LoVo (cell line): ENCODE measurements at regions not wholly inside any gene's neighbourhood (a gene's known extent, or its start where the extent isn't known, plus 50 kb on each side); places are given as distances from the start of the nearest gene placed in this dataset.
"Not testable (repeated sequence)": the region's sequence is repeated elsewhere in the genome, so short reads cannot be mapped to it uniquely, and the experiment has no call there.

Experiments
- DNase-seq: peaks from one replicate; pipeline ENCODE4 v3.0.0-alpha.2; 2016; ENCODE audit warnings: low spot score

DNA sequence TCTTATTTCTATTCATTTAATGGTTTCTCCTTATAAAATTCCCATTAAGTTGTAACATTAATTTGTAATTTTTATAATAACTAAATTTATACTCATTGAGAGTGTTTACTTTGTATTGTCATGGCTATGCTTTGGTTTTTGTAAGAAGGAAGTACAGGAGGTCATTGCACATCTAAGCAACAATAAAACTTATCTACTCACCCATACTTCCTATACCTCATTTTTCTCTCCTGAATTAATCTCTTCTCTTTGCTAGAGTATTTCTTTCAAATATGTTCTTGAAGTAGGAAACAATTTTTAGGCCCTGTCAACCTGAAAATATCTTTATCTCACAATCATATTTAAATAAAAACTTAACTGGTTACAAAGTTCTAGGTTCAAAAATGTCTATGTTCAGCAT, 95.4 kb upstream of the WDR11 start:
- DNase-seq, result no peak

DNA sequence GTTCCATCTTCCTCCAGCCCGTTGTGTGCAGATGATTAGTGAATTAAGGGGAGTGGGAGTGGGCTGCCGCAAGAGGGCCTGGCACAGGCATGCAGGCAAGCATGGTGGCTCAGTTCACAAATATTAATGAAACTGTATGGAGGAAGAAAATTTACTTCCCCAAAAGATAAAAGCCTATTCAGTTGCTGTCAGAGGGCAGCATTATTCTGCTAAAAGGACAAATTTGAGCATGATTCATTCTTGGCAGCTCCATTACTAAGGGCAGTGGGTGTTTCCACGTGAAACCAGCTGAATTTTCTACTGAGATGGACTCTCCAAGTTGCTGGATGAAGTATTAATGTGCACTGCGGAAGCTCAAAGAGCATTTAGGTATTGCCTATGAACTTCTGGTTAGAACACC, 90.9 kb upstream of the WDR11 start:
- no peak for DNase-seq

DNA sequence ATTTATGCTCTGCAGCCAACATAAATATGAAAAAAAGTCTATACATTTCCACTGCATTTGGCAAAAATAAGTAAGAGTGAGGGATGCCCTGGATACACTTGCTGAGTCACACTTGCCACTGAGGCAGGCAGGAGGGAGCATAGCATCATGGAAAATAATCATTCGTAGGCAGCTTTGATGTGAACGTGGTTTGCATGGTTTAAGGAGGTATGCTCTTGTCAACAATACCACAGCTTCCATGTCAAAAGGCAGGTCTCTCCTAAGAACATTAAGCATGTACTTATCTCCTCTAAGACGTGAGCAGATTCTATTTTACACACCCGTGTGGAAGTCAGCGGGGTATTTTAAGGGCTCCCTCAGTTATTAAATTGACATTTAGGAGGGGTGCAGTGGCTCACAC, 89.2 kb upstream of the WDR11 start:
- DNase-seq, result no peak

DNA sequence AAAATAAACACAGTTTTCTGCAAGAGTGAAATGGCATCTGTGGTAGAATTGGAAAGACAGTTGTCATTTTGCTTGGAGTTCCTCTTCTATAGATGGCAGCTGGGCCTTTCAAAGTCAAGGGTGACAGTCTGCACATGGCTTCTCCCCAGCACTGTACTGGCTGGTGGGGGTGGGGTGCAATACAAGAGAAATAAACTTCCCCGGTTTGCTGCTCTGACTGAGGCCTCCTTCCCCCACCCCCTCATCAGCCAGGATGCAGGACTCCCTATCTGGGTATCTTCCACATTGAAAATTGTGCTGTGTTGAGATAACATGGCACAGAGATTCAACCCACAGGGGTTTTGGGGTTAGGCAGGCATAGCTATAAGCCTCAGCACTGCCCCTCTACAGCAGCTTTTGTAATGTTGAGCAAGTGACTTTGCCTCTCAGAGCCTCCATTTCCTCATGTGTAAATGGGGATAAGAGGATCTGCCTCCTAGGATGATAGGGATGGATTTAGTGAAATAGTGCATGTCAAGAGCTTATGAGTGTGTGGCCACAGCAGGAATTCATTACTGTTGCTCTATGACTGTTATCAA, 85.8 kb upstream of the WDR11 start:
- DNase-seq, result no peak

DNA sequence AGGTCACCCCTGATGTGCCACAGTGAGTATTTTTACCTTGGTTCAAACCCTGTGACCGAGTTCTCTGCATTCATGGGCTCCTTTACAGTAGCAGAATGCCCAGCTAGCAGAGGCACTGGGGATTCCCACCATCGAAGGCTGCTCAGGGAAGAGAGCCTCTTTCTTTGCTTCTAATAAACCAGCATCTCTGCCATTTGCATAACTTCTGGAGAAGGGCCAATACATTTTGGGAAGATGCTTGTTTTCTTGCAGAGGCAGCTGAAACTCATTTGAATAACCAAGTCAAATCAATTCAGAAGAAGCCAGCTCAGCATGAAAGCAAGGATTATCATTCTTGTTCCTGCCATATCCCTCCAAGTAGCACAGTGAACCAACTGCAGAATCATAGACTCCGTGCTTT, 82.9 kb upstream of the WDR11 start:
- no peak for DNase-seq

DNA sequence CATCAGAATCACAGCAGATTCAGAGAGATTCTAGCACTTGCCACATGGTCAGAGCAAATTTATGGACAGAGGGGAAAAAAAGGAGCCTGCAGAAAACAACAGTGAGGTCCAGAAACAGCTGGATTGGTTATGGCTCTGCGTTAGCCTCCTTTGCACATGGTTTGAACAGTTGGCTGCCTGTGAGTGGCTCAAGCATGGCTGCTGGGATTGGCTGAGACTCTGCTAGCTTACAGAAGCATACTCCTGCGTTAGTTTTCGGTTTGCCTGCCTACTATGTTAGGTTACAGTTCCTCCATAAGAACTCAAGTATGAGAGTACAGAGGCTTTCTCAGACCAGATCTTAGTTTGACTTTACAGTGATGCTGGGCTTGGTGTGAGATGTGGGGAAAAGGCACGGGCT, 80.7 kb upstream of the WDR11 start:
- no peak for DNase-seq

DNA sequence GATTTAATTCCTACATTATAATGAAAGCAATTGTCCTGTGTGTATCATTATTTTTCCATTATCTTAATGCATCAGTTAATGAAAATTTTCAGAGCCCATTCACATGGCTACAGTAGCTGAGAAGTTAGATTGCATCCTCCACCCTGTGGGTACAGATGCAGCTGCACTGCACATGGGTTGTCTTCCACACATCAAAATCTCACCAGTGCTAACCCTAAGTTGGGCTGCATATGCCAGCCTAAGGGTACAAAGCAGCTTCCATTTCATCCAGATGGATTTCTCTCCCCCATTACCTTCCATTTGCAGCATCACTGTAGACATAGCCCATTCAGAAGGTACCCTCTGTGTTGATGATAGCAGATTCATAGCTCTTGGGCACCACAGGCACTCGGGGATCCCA, 74.7 kb upstream of the WDR11 start:
- DNase-seq, result no peak

DNA sequence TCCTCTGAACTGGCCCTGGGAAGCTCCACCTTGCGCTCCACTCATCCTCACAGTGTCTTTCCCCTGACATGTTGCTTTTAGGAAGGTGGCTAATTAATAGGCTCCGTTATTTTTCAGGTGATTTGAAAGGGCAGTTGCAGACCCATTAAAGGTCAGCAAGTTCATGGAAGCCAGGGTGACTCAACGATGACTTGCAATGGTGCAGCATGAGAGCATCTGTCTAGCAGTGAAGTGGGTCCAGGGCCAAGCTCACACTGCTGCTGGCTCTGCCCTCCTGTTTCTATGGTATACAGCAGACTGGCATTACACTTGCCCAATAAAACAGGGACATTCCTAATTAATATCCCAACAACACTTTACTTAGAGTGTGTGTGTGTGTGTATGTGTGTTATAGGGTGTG, 68.8 kb upstream of the WDR11 start:
- DNase-seq, result no peak

DNA sequence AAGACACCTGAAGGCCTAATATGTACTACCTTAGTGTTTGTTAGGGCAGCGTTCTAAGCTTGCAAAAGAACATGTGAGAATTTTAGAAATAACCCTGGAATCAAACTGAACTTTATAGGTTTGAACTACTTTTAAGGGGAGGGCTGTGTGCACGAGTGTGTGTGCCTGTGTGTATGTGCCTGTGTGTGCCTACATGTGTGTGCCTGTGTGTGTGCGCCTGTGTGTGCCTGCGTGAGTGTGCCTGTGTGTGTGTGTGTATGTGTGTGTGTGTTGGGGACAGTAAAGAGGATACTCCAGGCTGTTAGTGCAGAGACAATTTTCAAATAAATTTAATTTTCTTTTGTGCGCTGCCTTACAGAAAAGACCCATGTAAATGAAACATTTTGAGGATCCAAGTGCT, 68.1 kb upstream of the WDR11 start:
- DNase-seq, result no peak

DNA sequence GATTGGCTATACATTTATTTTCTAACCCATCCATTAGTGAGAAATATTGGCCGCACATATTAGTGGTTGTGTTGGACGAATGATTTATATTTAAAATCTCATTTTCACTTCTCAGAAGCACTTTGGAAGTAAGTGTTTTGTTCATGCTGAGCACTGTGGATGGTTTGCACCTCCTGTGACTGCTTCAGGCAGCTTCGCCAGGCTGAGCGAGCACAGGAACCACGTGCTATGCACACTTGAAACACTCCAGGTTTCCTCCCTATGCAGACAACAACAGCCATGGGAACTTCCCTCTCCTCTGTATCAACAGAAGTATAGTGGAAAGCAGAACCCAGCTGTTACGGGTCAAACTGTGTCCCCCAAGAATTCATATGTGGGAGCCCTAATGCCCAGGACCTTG, 67.3 kb upstream of the WDR11 start:
- no peak for DNase-seq

DNA sequence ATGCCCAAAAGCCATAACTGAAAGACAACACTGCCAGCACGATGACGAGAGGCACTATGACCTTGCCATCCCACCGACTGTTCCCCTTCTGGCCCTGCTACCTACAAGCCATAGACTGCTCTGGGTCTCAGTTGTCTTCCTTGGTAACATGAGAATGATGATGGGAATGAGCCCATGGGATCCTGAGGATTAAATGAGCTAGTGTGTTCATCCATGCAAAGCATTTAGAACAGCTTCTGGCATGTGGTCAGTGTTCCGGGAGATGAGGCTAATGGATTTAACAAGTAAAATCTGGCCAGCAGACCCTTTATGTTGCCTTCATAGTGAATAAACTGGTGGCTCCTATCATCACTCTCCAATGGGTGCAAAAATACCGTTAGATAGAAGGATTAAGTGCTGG, 62.4 kb upstream of the WDR11 start:
- DNase-seq, result no peak

DNA sequence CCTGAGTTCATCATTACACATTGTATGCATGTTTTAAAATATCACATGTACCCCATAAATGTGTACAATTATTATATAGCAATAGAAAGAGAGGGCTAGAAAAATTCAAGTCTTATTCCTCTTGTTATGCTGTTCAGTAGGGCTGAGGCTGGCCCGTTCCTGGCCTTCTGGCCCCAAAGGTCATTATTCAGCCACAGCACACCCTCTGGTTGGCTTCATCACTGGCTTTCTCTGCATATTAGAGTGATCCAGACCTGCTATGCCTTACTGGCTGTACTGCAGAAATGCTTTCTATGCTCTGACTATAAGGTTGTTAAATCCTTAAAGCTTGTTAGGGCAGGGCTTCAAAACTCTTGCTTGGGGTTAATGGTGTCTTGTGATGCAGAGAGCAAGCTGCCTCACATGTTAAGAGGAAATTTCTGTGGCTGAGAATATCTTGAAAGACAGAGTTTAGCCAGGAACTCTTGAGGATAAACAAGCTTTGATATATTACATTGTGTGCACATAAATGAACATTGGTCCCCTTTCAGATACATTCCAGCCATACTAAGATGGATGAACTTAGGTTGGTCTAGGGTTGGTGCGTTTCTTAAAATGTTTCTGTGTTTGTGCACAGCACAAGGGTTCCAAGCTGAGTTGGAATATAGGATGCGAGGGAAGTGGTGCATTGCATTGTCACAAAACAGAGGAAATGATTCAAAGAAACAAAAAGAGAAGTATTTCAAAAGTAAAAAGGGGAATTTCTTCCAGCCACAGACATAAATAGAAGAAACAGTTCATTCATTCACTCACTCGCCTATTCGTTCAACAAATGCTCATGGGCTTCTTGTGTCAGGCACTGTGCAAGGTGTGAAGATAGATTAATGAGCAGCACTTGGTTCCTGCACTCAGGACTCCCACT, 61.6 kb upstream of the WDR11 start:
- no peak for DNase-seq

DNA sequence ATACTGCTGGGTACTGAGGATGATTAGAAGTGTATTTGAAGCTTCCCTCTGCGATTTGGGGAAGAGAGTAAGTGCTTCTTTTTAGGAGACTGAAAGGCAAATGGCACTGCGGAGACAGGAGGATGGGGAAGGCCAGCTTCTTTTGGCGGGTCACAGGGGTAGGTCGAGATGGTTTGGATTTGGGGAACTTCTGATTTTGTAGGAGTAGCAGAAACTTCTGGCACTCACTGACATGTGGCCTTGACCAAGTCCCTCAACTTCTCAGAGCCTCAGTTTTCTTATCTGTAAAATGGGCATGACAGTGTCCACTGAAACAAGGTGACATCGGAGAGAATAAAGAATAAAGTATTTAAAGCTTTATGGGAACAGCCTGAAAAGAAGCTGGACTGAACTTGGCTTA, 59.8 kb upstream of the WDR11 start:
- no peak for DNase-seq

DNA sequence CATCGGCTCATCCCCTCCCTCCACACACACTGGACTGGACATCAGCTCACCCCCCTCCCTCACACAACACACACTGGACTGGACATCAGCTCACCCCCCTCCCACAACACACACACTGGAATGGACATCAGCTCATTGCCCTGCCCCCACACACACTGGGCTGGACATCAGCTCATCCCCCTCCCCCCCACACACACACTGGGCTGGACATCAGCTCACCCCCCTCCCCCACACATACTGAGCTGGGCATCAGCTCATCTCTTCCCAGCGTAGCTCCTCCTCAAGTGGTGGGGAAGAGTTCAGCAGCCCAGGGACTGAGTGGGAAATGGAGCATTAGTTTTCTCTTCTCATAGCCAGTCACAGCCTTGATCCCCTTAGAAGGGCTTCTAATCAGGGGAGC, 58.1 kb upstream of the WDR11 start:
- DNase-seq, result no peak

DNA sequence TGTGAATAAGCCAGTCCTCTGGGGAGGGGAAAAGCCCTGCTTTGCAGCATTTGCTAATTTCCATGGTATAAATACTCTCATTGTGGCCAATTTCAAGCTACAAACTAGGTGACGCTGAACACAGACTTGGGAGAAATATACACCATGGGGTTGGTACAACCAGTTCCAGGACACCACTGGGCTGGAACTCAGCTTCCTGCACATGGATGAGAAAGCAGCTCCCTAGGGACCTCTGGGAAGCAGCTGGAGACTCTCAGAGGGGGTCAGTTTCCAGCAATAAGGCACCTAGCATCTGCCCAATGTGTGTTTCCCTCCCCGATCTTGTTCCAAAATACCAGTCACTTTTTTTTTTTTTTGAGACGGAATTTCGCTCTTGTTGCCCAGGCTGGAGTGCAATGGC, 56.8 kb upstream of the WDR11 start:
- no peak for DNase-seq

DNA sequence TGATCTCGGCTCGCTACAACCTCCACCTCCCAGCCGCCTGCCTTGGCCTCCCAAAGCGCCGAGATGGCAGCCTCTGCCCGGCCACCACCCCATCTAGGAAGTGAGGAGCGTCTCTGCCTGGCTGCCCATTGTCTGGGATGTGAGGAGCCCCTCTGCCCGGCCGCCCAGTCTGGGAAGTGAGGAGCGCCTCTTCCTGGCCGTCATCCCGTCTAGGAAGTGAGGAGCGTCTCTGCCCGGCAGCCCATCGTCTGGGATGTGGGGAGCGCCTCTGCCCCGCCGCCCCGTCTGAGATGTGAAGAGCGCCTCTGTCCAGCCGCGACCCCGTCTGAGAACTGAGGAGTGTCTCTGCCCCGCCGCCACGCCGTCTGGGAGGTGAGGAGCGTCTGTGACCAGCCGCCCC, 52.9 kb upstream of the WDR11 start:
- not testable (repeated sequence) for DNase-seq

DNA sequence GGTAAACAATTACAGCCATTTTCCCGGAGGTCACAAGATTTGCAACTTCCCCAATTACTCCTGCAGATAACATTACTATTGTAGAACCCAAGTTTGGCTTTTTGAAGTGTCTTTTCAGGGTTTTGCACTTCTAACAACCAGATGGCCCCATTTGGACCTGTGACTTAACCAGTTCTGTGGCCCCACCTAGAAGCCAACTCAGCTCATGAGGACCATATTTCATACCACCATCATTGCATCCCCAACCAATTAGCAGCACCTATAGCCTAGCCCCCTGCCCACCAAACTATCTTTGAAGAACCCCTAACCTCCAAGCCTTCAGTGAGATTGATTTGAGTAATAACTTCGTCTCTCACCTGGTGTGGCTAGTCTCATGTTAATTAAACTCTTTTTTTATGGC, 51.3 kb upstream of the WDR11 start:
- no peak for DNase-seq

DNA sequence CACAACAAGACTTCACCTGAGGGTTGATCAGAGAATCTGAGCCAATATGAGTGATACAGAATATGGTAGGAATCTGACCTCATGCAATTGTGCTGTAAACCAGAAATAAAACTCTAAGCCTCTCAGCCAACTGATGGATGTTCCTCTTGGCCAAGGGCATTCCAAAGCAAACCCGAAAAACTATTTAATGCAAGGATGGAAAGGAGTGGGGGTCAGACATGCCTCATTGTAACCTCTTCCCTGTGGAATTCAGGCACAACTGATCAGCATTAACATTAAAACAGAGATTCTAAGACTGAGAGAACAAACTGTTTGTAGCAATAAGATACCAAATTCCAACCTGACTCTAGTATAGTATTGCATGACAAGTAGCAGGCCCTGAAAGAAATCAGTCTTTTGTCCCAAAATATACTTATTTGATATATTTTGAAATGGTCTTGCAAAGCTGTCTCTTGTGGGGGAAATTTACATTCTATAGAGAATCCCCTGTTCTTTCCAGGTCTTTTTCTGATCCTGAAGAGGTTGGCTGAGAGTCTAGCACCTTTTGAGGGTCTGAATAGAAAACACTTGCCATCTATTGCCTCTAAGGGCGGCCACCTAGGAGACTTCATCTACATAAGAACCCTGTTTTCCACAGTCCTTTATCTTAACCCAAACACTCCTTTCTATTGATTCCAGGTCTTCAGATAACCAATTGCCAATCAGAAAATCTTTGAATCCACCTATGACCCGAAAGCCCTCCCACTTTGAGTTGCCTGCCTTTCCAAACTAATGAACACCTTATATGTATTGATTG, 50.4 kb upstream of the WDR11 start:
- no peak for DNase-seq
